ENCODE measurements at regions not wholly inside any gene's neighbourhood (a gene's known extent, or its start where the extent isn't known, plus 50 kb on each side); places are given as distances from the start of the nearest gene placed in this dataset.
"Not testable (repeated sequence)": the region's sequence is repeated elsewhere in the genome, so short reads cannot be mapped to it uniquely, and the experiment has no call there.

DNA sequence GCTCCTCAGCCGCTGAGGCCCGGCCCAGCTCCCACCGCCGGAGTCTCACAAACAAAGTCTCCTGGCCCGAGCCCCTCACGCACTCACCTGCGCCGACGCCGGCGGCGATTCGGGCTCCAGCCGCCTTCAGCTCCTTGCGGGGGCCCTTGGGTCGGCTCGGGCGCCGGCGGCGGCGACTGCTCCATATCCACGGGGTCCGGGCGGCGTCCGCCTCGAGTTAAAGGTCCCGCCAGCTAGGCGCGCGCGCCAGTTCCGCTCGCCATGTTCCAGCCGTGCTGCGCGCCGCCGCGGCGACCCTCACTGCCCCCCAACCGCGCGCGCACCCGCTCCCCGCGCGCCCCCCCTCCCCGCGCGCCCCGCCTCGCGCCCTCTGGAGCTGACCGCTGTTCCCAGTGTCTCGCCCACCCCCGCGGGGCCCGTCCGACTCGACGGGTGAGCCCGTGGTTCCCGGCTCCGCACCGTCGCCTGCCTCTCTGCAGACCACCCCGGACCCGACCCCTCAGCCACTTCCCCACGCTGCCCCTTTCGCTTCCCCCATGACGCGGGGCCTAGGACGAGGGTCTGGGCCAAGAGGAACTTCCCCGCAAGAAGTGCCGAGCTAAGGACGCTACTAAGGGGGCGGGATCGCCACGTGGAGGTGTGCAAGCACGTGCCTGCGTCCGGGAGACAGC, 396.1 kb downstream of the ZNF33B start:
- Histone ChIP-seq H3K4me1 (ENCODE audit: control insufficient read depth, low read length) (no peaks in the 10 kb centered on the region), H3F3A (ENCODE audit: control insufficient read depth, insufficient read depth) (no peaks in the 10 kb centered on the region), H3K4me3 (ENCODE audit: low read length) (no peak overlapping the region), H3K9me2 (replicated peaks; ENCODE audit: control insufficient read depth, low read length) (no peaks in the 10 kb centered on the region), H3K27ac (ENCODE audit: low read depth, low read length) (no peak overlapping the region), H3K79me2 (ENCODE audit: control insufficient read depth, low read length) (no peaks in the 10 kb centered on the region), H3K4me2 (ENCODE audit: low read length) (no peak overlapping the region), H3K36me3 (ENCODE audit: control insufficient read depth, low read length) (no peaks in the 10 kb centered on the region), H4K20me1 (ENCODE audit: control insufficient read depth, insufficient read depth, low read depth, low read length) (no peaks in the 10 kb centered on the region), H3K27me3 (ENCODE audit: control insufficient read depth, low read length) (no peaks in the 10 kb centered on the region), H3K9me3 (ENCODE audit: control insufficient read depth, insufficient read depth, low read length) (no peaks in the 10 kb centered on the region; the same call in 1 of the 2 replicates)
- TF ChIP-seq EZH2phosphoT487 (IDR thresholded peaks at IDR 0.05; ENCODE audit: borderline replicate concordance, low read length) (no peak), CTCF (IDR thresholded peaks at IDR 0.05; ENCODE audit: low read depth, low read length, poor library complexity, severe bottlenecking) (no peak)

DNA sequence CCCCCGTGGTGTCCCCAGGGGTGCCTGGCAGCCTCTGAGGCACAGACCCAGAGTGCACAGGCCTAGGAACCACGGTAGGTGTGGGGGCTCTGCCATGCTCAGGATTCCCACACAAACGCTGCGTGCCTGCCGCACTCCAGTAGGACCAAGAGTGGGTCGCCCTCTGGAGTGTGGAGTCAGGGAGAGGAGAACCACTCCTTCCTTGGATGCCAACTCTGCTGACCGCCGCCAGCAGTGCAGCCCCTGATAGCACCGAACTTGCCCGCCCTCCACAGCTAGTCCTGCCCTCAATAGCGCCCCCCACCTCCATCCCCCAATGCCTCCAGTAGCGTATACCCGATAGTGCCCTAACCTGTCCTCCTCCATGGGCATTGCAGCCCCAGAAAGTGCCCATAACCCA, 402.0 kb downstream of the ZNF33B start:
- not testable (repeated sequence) for H3K79me2 ChIP-seq (ENCODE audit: control insufficient read depth, low read length); H3K9me2 ChIP-seq (replicated peaks; ENCODE audit: control insufficient read depth, low read length); H3K36me3 ChIP-seq (ENCODE audit: control insufficient read depth, low read length); H3K4me1 ChIP-seq (ENCODE audit: control insufficient read depth, low read length); H3K4me2 ChIP-seq (ENCODE audit: low read length); H3K4me3 ChIP-seq (ENCODE audit: low read length); H4K20me1 ChIP-seq (ENCODE audit: control insufficient read depth, insufficient read depth, low read depth, low read length); H3K9me3 ChIP-seq (ENCODE audit: control insufficient read depth, insufficient read depth, low read length); H3F3A ChIP-seq (ENCODE audit: control insufficient read depth, insufficient read depth); H3K27me3 ChIP-seq (ENCODE audit: control insufficient read depth, low read length); H3K27ac ChIP-seq (ENCODE audit: low read depth, low read length)

DNA sequence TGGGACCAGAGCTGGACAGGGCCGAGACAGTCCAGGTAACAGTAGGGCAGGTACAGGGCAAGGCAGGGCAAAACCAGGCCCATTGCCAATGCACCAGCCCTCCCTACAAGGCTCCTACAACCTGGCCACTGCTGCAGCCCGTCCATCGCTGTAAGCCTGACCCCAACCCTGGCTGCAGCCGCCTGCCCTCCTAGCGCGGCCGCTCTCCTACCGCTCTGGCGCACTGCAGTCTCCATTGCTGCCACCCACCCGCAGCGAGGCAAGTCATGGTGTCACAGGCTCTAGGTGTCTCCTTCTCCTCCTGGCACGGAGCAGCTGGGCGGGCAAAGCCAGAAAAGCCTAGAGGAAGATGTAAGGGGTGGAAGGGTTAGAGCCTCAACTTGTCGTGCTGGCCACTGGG, 402.6 kb downstream of the ZNF33B start:
- H4K20me1 ChIP-seq (ENCODE audit: control insufficient read depth, insufficient read depth, low read depth, low read length); H3K27me3 ChIP-seq (ENCODE audit: control insufficient read depth, low read length); H3K4me3 ChIP-seq (ENCODE audit: low read length); H3K9me2 ChIP-seq (replicated peaks; ENCODE audit: control insufficient read depth, low read length); H3K27ac ChIP-seq (ENCODE audit: low read depth, low read length); H3K4me2 ChIP-seq (ENCODE audit: low read length); H3K4me1 ChIP-seq (ENCODE audit: control insufficient read depth, low read length); H3F3A ChIP-seq (ENCODE audit: control insufficient read depth, insufficient read depth); H3K9me3 ChIP-seq (ENCODE audit: control insufficient read depth, insufficient read depth, low read length); H3K79me2 ChIP-seq (ENCODE audit: control insufficient read depth, low read length); H3K36me3 ChIP-seq (ENCODE audit: control insufficient read depth, low read length): not testable (repeated sequence)

GRCh38 chr10:42235241-42235640, 403.1 kb downstream of the ZNF33B start:
- not testable (repeated sequence) for H4K20me1 ChIP-seq (ENCODE audit: control insufficient read depth, insufficient read depth, low read depth, low read length); H3F3A ChIP-seq (ENCODE audit: control insufficient read depth, insufficient read depth); H3K9me2 ChIP-seq (replicated peaks; ENCODE audit: control insufficient read depth, low read length); H3K4me3 ChIP-seq (ENCODE audit: low read length); H3K36me3 ChIP-seq (ENCODE audit: control insufficient read depth, low read length); H3K4me2 ChIP-seq (ENCODE audit: low read length); H3K4me1 ChIP-seq (ENCODE audit: control insufficient read depth, low read length); H3K79me2 ChIP-seq (ENCODE audit: control insufficient read depth, low read length); H3K9me3 ChIP-seq (ENCODE audit: control insufficient read depth, insufficient read depth, low read length); H3K27me3 ChIP-seq (ENCODE audit: control insufficient read depth, low read length); H3K27ac ChIP-seq (ENCODE audit: low read depth, low read length)

- H3K79me2 ChIP-seq (ENCODE audit: control insufficient read depth, low read length); H3F3A ChIP-seq (ENCODE audit: control insufficient read depth, insufficient read depth); H3K27me3 ChIP-seq (ENCODE audit: control insufficient read depth, low read length); H3K27ac ChIP-seq (ENCODE audit: low read depth, low read length); H3K36me3 ChIP-seq (ENCODE audit: control insufficient read depth, low read length); H3K4me3 ChIP-seq (ENCODE audit: low read length); H4K20me1 ChIP-seq (ENCODE audit: control insufficient read depth, insufficient read depth, low read depth, low read length); H3K9me3 ChIP-seq (ENCODE audit: control insufficient read depth, insufficient read depth, low read length); H3K9me2 ChIP-seq (replicated peaks; ENCODE audit: control insufficient read depth, low read length); H3K4me2 ChIP-seq (ENCODE audit: low read length); H3K4me1 ChIP-seq (ENCODE audit: control insufficient read depth, low read length): not testable (repeated sequence)
These were observed 403.9 kb downstream of the ZNF33B start for GRCh38 chr10:42234506-42234905.

DNA sequence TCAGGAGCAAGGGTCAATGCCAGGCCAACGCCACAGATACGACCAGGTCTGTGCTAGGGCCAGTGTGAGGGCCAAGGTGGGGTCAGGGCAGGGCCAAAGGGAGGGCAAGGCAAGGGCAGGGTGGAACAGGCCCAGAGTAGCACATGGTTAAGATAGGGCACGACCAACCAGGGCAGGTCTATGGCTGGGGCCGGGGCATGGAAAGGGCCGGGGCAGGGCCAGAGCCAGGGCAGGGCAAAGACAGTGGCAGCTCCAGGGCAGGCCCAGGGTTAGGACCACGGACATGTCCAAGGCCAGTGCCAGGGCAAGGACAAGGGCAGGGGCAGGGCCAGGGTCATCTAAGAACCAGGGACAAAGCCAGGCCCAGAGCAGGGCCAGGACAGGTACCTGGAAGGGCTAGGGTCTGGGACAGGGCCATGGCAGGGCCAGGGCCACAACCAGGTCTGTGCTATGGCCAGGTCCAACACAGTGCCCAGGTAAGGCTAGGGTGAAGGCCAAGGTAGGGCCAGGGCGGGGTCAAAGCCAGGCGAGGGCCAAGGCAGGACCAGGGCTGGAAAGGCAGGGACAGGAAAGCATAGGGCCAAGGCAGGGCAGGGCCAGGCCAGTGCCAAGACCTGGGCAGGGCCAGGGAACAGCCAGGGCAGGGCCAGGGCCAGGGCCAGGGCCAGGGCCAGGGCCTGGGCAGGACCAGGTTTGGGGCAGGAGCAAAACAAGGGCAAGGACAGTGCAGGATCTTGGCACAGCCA, 404.7 kb downstream of the ZNF33B start:
- not testable (repeated sequence) for H3K4me3 ChIP-seq (ENCODE audit: low read length); H3K4me2 ChIP-seq (ENCODE audit: low read length); H3K9me3 ChIP-seq (ENCODE audit: control insufficient read depth, insufficient read depth, low read length); H3K36me3 ChIP-seq (ENCODE audit: control insufficient read depth, low read length); H4K20me1 ChIP-seq (ENCODE audit: control insufficient read depth, insufficient read depth, low read depth, low read length); H3K27ac ChIP-seq (ENCODE audit: low read depth, low read length); H3K79me2 ChIP-seq (ENCODE audit: control insufficient read depth, low read length); H3F3A ChIP-seq (ENCODE audit: control insufficient read depth, insufficient read depth); H3K9me2 ChIP-seq (replicated peaks; ENCODE audit: control insufficient read depth, low read length); H3K4me1 ChIP-seq (ENCODE audit: control insufficient read depth, low read length); H3K27me3 ChIP-seq (ENCODE audit: control insufficient read depth, low read length)

- H3K4me1 ChIP-seq (ENCODE audit: control insufficient read depth, low read length); H3K36me3 ChIP-seq (ENCODE audit: control insufficient read depth, low read length); H3K27me3 ChIP-seq (ENCODE audit: control insufficient read depth, low read length); H3F3A ChIP-seq (ENCODE audit: control insufficient read depth, insufficient read depth); H3K27ac ChIP-seq (ENCODE audit: low read depth, low read length); H3K4me2 ChIP-seq (ENCODE audit: low read length); H3K9me2 ChIP-seq (replicated peaks; ENCODE audit: control insufficient read depth, low read length); H3K9me3 ChIP-seq (ENCODE audit: control insufficient read depth, insufficient read depth, low read length); H3K79me2 ChIP-seq (ENCODE audit: control insufficient read depth, low read length); H3K4me3 ChIP-seq (ENCODE audit: low read length); H4K20me1 ChIP-seq (ENCODE audit: control insufficient read depth, insufficient read depth, low read depth, low read length): not testable (repeated sequence)
These were observed 405.4 kb downstream of the ZNF33B start for GRCh38 chr10:42232955-42233354.
